RKO (cell line): ENCODE measurements at regions not wholly inside any gene's neighbourhood (a gene's known extent, or its start where the extent isn't known, plus 50 kb on each side); places are given as distances from the start of the nearest gene placed in this dataset.

Experiments
- DNase-seq: peaks from one replicate; pipeline ENCODE4 v3.0.0-alpha.2; 2016; ENCODE audit warnings: low spot score

DNA sequence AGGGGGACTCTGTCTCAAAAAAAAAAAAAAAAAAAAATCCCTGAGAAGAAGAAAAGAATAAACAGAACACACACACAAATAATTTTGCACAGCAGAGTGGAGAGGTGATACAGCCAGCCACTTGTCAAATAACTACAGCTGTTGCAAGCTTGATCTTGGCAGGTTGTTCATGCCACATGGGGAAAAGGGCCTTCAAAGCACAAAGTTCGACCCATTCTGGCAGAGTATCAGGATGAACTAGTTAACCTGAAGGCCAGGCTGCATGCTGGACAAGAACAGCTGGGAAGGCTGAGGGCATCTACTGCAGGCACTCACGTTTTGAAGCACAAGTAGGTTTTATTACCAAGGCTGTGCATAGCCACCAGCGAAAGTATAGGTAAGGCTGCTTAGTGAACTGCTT, 104.1 kb downstream of the KCTD15 start:
- no peak for DNase-seq

DNA sequence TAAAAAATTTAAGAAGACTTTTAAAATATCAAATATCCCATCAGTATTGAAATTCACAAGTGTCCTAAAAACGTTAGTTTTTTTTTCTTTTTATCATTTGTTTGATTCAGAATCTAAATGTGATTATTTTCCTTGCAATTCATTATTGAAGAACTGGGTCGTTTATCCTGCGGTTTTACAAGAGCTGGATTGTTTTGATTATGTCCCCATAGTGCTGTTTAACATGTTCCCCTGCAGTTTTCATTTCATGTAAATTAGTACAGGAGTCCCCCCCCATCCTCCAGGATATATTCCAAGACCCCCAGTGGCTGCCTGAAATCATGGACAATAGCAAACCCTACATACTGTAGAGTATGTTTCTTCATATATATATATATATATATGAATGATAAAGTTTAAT, 105.7 kb downstream of the KCTD15 start:
- DNase-seq, result no peak

DNA sequence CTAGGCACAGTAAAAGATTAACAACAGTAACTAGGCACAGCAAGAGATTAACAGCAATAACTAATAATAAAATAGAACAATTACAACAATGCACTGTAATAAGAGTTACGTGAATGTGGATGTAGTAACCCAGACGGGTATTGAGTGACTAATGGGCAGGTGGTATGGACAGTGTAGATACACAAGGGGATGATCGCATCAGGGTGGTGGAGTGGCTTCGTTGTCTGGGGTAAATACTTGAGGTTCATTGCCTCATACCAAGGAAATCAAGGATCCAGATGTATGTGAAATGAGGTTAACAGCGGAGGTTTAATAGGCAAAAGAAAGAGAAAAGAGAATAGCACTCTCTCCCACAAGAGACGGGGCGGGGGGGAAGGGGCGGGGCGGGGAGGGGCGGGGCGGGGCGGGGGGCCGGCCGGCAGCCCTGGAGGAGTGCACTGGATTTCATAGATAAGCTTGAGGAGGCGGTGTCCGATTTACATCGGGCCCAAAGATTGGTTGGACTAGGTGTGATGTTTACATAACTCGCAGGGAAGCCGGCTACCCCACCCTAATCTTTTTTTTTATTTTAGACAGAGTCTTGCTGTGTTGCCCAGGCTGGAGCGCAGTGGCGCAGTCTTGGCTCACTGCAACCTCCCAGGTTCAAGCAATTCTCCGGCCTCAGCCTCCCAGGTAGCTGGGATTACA, 106.3 kb downstream of the KCTD15 start:
- DNase-seq, result no peak

DNA sequence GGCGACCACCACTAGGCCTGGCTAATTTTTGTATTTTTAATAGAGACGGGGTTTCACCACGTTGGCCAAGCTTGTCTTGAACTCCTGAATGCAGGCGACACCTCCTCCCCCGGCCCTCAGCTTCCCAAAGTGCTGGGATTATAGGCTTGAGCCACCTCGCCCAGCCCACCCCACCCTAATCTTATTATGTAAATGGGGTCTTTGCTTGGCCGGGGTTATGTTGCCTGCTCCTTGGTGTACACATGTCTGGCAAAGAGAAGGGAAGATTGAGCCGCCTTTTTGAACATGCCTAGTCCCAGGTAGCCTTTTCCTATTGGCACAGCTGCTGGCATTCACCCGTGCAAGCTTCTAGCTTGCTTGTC, 106.8 kb downstream of the KCTD15 start:
- no peak for DNase-seq

DNA sequence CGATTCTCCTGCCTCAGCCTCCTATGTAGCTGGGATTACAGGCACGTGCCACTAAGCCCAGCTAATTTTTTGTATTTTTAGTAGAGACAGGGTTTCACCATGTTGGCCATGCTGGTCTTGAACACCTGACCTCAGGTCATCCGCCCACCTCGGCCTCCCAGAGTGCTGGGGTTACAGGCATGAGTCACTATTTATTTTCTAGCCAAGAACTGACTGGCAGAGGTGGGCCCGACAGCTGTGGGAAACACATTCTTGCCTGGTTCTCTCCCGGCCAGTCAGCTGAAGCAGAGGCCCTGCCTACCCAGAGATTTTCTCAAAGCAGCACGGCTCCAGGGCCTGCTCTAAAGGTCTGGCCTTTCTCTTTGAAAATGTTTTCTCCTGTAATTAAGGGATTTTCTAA, 108.0 kb downstream of the KCTD15 start:
- DNase-seq, result no peak

DNA sequence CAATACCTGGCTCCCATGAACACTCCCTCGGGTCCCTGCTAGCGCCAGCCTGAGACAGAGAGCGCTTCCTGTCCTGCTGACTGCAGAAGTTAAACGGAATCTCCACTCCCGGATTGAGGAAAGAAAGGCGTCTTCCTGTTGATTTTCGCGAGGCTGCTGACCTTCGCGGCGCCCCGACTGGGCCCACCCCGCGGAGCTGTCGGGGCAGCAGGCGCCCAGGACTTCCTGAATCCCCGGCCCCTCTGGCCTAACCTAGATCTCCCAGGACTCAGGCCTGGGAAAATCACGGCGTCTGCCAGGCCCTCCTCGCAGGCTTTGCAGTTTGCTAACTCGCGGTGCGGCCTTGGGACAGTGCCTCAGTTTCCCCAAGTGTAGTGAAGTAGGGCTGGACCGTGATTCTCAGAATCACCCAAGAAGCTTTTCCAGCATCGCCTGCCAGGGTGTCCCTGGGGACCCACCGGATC, 108.8 kb downstream of the KCTD15 start:
- DNase-seq, result no peak

DNA sequence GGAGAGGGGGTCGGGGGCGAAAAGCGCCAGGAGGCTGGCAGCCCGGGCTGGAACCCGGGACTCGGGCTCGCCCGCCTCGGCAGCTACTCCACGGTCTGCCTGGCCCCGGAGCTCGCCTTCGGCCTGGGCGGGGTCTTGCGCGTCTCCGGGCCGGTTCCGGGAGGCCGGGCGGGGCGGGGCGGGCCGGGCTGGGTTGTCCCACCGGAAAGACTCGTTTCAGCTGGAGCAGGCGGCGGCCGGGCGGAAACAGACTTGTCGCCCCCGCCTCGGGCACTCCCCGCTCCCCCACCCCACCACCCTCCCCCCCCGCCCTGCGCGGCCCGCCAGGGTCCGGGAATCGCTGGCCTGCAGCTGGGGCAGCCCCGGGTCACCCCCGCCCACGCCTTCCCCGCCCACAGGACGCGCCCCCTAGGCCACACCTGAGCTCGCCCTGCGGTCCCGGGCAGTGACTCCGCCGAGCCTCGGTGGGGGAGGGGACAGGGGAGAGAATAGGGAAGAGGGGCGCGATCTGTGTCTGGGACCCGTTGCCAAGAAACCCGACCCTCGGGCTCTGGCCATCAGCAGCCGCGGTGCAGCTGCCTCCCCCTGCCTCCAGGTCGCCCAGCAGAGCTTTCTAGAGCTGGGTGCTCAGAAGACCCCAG, 109.4 kb downstream of the KCTD15 start:
- DNase-seq, result no peak

DNA sequence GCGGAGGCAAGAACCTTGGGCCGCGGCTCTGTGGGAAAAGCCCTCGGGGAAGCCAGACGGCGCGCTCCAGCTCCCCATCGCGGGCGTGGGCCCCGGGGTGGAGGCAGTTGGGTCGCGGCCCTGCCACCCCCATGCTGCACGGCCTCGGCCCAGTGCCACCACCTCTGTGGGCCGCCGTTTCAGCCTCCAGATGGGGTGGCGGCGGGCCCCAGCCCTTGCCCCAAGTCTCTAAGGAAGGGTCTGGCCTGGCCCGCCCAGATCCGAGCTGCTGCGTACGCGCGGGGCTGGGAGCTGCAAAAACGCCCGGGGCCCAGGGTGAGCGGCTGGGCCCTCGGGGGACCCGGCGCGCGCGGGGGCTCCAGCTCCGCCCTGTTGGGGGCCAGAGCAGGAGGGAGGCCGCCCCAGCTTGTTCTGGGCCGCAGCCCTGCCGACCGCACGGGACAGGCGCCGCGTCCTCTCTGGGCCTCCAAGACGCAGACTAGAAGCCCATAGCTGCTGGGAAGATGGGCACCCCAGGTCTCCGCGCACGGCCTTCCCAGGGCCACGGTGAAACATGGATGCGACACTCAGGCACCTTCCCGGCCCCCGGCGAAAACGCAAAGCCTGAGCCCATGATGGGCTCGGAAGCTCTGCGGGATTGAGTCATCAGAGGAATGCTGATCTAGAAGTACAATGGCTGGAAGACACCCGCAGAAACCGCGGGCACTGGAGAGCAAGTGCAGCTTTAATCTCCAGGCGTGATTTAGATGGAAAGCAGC, 110.1 kb downstream of the KCTD15 start:
- no peak for DNase-seq

DNA sequence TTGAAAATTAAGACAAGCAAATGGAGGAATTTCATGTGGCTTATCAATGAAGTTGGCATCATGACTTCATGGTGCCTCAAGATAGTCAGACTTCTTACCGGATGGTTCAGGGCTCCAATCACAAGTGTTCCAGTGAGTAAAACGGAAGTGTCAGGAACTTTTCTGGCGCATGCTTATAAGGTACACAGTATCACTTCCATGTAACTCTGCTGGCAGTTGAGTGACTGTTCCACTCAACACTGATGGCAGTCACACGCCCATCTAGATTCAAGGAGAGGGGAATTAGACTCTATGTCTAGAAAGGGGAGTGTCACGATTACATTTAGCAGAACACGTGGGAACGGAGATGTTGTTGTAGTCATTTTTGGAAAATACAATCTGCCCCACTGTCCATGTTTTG, 114.3 kb downstream of the KCTD15 start:
- no peak for DNase-seq

DNA sequence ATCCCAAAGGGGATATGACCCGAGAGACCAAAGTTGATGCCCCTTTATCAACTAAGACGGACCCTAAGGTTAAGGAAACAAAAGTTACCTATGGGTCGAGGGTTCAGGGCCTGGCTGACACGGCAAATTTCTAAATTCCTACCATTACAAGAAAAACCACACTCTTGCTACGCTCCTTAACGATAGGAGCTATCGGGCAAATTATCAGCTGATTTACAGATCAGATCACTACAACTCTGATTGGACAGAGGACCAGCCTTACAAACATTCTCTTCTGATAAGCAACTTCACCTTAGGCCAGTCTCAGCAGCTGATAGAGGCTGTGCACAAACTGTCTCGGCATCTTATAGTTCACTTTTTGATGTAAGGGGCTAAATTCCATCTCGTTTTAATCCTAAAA, 117.9 kb downstream of the KCTD15 start:
- no peak for DNase-seq

DNA sequence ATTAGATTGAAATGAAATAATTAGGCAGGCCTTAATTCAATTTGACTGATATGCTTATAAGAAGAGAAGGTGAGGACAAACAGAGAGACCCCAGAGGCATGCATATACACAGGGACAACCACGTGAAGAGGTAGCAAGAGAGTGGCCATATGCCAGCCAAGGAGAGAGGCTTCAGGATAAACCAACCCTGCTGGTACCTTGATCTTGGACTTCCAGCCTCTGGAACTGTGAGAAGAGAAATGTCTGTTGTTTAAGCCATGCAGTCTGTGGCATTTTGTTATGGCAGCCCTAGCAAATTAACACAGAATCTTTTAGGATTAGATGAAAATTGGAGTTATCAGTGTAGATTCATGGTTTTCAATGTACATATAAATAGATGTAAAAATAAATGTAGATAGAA, 120.1 kb downstream of the KCTD15 start:
- no peak for DNase-seq

DNA sequence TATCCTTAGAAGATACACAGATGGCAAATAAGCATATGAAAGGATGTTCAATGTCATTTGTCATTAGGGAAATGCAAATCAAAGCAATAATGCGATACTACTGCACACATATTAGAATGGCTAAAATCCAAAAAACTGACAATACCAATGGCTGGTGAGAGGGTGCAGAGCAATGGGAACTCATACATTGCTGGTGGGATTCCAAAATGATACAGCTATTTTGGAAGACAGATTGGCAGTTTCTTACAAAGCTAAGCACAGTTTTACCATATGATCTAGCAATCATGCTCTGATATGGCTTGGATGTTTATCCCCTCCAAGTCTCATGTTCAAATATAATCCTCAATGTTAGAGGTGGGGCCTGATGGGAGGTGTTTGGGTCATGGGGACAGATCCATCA, 122.6 kb downstream of the KCTD15 start:
- DNase-seq, result no peak

DNA sequence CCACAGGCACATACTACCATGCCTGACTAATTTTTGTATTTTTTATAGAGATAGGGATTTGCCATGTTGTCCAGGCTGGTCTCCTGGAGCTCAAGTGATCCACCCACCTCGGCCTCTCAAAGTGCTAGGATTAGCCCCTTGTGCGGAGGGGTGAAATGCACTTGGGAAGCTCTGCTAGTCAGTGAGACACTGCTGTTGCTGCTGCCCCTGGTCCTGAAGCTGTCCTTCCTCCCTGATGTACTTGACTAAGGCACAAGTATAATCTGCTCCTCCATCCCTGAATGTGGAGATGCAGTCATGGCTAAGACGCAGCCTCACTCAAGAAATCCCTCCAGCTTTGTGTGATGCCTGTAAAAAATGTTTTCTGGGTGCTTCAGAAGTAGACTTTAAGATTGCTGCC, 124.5 kb downstream of the KCTD15 start:
- no peak for DNase-seq

DNA sequence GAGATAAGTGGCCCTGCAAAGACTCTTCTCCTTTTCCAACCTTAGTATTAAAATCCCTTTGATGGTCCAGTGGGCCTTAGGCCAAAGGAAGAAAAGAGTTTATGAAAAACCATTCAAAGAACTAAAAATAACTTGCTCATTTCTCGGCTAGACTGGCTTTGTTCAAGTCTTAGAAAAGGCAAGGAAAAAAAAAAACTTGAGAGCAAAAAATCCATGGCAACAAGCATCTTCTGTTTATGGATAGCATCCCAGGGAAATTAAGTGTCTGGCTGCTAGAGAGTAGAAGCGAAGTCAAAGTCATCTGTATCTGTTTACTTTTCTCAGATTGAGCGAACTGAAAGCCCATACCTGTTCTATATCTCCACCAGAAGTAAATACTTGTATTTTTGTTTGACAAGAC, 129.6 kb downstream of the KCTD15 start:
- no peak for DNase-seq

DNA sequence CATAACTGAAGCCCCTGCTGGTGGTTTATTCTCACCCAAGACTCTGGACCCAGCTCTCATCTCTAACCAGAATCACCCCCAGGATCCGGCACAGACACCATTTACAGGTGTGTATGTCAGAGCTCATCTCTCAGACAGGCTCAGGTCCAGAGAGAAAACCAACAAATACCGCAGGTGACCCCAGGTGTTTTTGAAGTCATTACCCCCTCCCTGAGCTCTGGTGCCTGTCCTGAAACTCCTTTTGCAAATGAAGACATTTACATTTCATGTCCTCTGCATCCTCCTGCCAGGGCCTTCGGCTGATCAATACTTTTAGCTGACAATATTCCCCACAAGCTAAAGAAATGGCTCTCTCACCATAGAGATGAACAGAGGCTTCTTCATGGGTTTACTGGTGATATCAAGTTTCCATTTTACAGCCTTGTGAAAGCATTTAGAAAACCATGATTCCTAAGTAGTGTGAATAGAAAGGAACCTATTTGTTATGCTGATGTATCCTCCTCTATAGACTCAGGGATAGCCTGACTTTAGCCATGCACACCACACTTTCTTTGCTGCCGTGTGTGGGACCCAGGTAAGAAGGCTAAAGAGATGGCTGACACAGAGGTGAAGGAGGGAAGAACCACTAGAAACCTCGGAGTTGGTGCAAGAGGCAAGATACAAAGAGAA, 131.3 kb downstream of the KCTD15 start:
- DNase-seq, result no peak

DNA sequence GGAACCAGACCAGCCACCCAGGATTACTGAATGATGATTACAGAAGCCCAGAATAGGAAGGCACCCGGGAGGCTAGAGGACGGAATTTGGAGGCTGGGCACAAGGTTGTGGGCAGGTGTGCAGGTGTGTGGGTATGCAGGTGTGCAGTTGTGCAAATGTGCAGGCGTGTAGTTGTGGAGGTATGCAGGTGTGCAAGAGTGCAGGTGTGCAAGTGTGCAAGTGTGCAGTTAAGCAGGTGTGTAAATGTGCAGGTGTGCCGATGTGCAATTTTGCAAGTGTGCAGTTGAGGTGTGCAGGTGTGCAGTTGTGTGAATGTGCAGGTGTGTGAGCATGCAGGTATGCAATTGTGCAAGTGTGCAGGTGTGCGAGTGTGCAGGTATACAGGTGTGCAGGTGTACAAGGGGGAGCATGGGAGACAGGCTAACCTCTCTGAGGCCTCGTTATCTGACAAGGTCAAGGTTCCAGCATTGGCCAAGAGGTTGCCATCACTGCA, 131.8 kb downstream of the KCTD15 start:
- DNase-seq, result no peak

DNA sequence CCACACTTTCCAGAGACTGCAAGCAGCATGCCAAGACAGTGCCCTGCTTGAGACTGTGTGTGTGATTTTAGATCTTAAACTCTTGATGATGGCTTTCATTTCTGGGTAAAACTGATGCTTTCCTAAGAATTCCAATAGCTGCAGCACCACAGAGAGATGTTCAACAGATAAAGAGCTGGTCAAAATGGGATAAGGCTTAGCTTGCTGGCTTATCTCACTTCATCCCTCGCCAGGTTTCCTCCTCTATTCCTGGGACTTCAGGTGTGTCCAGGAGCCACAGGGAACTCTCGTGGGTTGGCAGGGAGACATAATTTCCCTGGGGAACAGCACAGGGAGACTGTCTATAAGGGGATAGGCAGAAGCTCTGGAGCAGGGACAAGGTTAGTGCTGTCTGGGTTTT, 137.3 kb downstream of the KCTD15 start:
- DNase-seq, result no peak

DNA sequence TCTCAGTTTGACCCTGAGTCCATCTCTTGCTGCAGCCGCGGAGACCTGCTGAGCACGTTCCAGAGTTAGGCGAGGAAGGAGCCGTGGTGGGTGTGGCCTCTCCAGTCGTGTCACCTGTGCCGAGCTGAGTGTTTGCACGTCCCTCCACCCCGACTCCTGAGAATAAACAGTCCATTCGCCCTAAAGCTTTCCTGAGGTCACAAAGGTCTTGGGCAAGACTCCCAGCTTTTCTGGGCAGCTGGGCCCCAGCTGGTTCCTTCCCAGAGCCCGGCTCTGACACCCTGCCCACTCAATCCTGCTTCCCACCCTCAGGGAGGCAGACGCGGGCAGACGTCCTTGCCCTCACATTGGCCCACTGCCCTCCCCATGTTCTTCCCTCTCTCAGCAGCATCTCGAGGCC, 142.2 kb downstream of the KCTD15 start:
- no peak for DNase-seq

DNA sequence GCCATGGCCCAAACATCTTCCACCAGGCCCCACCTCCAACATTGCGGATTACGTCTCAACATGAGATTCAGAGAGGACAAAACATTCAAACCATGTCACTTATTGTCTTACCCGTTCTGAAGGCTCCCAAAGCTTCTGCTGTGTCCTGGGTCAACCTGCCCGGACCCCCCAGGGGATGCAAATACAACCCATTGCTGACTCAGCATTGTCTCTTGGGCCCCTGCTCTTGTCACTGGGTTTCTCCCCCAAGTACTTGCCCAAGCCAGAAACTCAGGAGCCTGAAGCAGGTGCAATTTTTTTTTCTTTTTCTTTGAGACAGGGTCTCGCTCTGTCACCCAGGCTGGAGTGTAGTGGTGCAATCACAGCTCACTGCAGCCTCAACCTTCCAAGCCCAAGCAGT, 144.5 kb downstream of the KCTD15 start:
- DNase-seq, result no peak

DNA sequence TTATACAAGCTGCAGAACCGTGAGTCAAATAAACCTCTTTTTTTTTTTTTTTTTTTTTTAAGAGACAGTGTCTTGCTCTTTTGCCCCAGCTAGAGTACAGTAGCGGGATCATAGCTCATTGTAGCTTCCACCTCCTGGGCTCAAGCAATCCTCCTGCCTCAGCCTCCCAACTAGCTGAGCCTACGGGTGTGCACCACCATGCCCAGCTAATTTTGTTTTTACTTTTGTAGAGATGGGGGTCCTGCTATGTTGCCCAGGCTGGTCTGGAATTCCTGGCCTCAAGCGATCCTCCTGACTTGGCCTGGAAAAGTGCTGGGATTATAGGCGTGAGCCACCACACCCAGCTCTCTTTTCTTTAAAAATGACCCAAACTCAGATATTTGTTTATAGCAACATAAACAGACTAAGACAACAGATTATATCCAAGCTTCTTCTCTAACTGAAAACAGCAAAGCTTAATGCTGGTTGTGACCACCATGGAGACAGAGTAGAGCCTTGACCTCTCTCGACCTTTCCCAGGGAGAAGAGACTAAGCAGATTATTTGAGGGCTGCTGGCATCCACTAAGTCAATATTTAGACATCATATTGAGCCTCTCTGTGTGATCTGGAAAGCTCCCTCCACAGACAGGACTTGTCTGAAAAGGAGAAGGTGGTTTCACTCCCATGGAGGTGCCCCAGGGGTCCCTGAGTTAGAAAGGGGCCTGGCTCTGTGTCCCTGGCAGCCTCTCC, 150.0 kb downstream of the KCTD15 start:
- DNase-seq, result no peak

DNA sequence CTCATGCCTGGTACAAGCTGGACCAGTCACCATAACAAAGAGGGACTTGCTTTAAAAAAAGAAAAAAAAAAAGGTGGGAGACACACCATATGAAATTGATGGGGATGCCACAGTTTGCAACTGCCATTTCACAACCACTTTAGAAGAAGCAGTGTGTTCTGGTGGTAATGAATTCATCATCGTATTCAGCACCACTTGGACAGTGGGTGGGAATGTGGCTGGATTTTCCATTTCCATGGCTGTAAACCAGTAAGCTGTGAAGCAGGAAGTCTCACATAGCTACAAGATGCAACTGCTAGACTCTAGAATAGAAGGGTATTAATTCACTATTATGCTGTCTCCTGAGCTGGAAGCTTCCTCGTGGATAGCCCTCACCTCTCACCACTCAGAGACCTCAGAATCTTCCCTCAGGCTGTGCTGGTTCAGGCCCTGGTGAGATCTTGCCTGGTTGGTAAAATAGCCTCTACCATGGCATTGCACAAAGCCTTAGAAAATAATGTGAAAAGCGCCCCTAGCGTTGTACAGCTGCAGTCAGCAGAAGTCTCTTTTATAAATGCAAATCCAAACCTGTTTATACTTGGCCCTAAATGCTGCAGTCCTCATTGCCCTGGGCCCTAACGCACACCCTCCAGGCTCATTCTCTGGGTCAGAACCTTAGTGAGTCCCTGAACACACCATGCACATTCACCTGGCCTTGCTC, 150.7 kb downstream of the KCTD15 start:
- DNase-seq, result no peak
